HepG2 (cell line): ENCODE measurements at regions not wholly inside any gene's neighbourhood (a gene's known extent, or its start where the extent isn't known, plus 50 kb on each side); places are given as distances from the start of the nearest gene placed in this dataset.

Experiments
- ATAC-seq: fragments of 200-7000 bp; cut with Tn5 transposase; 3 replicates; pipeline ENCODE4 v1.9.1; 2020; ENCODE audit warnings: mild to moderate bottlenecking, moderate library complexity
- BruUV-seq: library from RNA; stranded (reverse); fragments of 400-500 nt; replicated peaks from 2 replicates; lab custom pipeline; 2021; lab: Mats Ljungman, UMichigan
- CTCF ChIA-PET: fragments of 300-600 bp; formaldehyde crosslinking; extraction: SDS; loops from one replicate; lab custom pipeline; 2021; ENCODE audit warnings: low total read pairs, inconsistent platforms, low intra/inter-chr PET ratio; lab: Yijun Ruan, JAX
- POLR2A ChIA-PET: fragments of 350-600 bp; sonication (Branson Sonifier 250); formaldehyde crosslinking; loops from one replicate; lab custom pipeline; 2020; ENCODE audit warnings: antibody characterized with exemption, inconsistent platforms; lab: Yijun Ruan, JAX
- DNase-seq: peaks from one replicate; pipeline ENCODE4 v3.0.0-alpha.2; 2015; ENCODE audit warnings: low spot score
- FAIRE-seq: peaks from 3 replicates; lab custom pipeline; 2011; peaks lifted over from hg19 to GRCh38; lab: Jason Lieb, UNC
- H2AFZ ChIP-seq: one replicate; pipeline ENCODE4 v1.6.1; 2011; ENCODE audit warnings: low read length, inconsistent platforms
- H3K27ac ChIP-seq: fragments of 300-600 bp; 3 replicates; pipeline ENCODE4 v1.8.0; 2011; ENCODE audit warnings: mixed run types, mild to moderate bottlenecking, mixed read lengths, low read length, inconsistent platforms; ENCODE audit not compliant: insufficient read depth; ENCODE audit errors: extremely low read length
- H3K27me3 ChIP-seq, 2 experiments: fragments of 200-600 bp in 1 of 2; 2 replicates in 1 of 2; 3 replicates in 1 of 2; pipeline versions ENCODE4 v1.6.0 to v1.8.0; 2011; ENCODE audit warnings: low read length in 2 of 2, mild to moderate bottlenecking in 2 of 2, moderate library complexity in 2 of 2, inconsistent platforms in 1 of 2; ENCODE audit not compliant: insufficient read depth in 2 of 2, control insufficient read depth in 1 of 2
- H3K36me3 ChIP-seq, 2 experiments: fragments of 200-600 bp in 1 of 2; replicated peaks in 1 of 2; 2 replicates in 1 of 2; 3 replicates in 1 of 2; pipeline versions ENCODE4 v1.5.1 to v1.8.0; 2011; ENCODE audit warnings: low read length in 2 of 2, inconsistent platforms in 1 of 2; ENCODE audit not compliant: insufficient read depth in 2 of 2, control insufficient read depth in 1 of 2
- H3K4me1 ChIP-seq: 2 replicates; pipeline ENCODE4 v1.5.1; 2012; ENCODE audit warnings: low read length, inconsistent platforms; ENCODE audit not compliant: insufficient read depth
- H3K4me2 ChIP-seq: 2 replicates; pipeline ENCODE4 v1.6.0; 2011; ENCODE audit warnings: low read depth, low read length, inconsistent platforms
- H3K4me3 ChIP-seq, 3 experiments: fragments of 200-600 bp in 1 of 3; sonication (generic), shearing (Covaris generic) in 1 of 3; replicated peaks in 1 of 3; 2 replicates each; pipeline ENCODE4 v1.5.1; 2011 to 2016; ENCODE audit warnings: low read length in 3 of 3, inconsistent platforms in 2 of 3, low read depth in 2 of 3, mild to moderate bottlenecking in 2 of 3, control low read depth in 1 of 3, mixed read lengths in 1 of 3; ENCODE audit not compliant: insufficient read depth in 1 of 3
- H3K79me2 ChIP-seq: one replicate; pipeline ENCODE4 v1.6.1; 2011; ENCODE audit warnings: low read length, inconsistent platforms; ENCODE audit not compliant: insufficient read depth
- H3K9ac ChIP-seq: 2 replicates; pipeline ENCODE4 v1.6.0; 2011; ENCODE audit warnings: mild to moderate bottlenecking, low read depth, low read length, inconsistent platforms; ENCODE audit not compliant: insufficient read depth
- H3K9me3 ChIP-seq: 2 replicates; pipeline ENCODE4 v1.5.1; 2012; ENCODE audit warnings: mild to moderate bottlenecking, low read length
- H4K20me1 ChIP-seq: 2 replicates; pipeline ENCODE4 v1.6.0; 2011; ENCODE audit warnings: inconsistent platforms, mild to moderate bottlenecking, low read length, moderate library complexity; ENCODE audit not compliant: insufficient read depth
- DMTF1 ChIP-seq: sonication (generic); formaldehyde crosslinking; IDR thresholded peaks from 2 replicates; pipeline ENCODE4 v1.4.0; 2020; ENCODE audit warnings: mild to moderate bottlenecking, missing genetic modification reagents
- PRDM4 ChIP-seq: sonication (generic); formaldehyde crosslinking; IDR thresholded peaks from 2 replicates; pipeline ENCODE4 v1.9.0; 2021; ENCODE audit warnings: missing genetic modification reagents, borderline replicate concordance
- ZNF431 ChIP-seq: sonication (generic); formaldehyde crosslinking; IDR thresholded peaks from 2 replicates; pipeline ENCODE4 v1.9.0; 2022; ENCODE audit warnings: missing genetic modification reagents, low read depth, mild to moderate bottlenecking, borderline replicate concordance
- ZNF616 ChIP-seq: sonication (generic); formaldehyde crosslinking; IDR thresholded peaks from 2 replicates; pipeline ENCODE4 v1.5.0; 2020; ENCODE audit warnings: low read depth, mild to moderate bottlenecking, missing genetic modification reagents
- WGBS: methylation state at CpG from one replicate; pipeline ENCODE4 v1.1.6; 2017; ENCODE audit warnings: low lambda C conversion rate; 5-methylcytosine and 5-hydroxymethylcytosine counted together
- in situ Hi-C: cut with HindIII; loops from 2 replicates; pipeline ENCODE4 v1.10.0; 2017; ENCODE audit warnings: low pct_unique_long_range_greater_than_20kb; ENCODE audit not compliant: extremely low pct_ligation_motif_present
- intact Hi-C: fragments of 100-400 bp; cut with micrococcal nuclease; formaldehyde crosslinking; loops from one replicate; pipeline ENCODE4 v1.10.0; 2022; ENCODE audit not compliant: unreplicated experiment

- Histone ChIP-seq H3K4me3 (no peak overlapping the region), H3K9ac (no peak overlapping the region), H3K4me1 (peaks cover 13% of the 10 kb centered on the region), H3K27ac (no peak overlapping the region), H4K20me1 (no peaks in the 10 kb centered on the region), H3K36me3 (no peaks in the 10 kb centered on the region), H3K4me2 (no peak overlapping the region), H3K79me2 (no peaks in the 10 kb centered on the region)
- FAIRE-seq (no peak), DNase-seq (no peak)
- intact Hi-C loops = no loop called here
- TF ChIP-seq PRDM4 (CRISPR knock-in tag) = no peak
- no peak for TF ChIP-seq ZNF616 (CRISPR knock-in tag)
- TF ChIP-seq DMTF1 (CRISPR knock-in tag) = no peak
- peak; percentile 74; the same call in 1 of the 2 replicates for TF ChIP-seq ZNF431 (CRISPR knock-in tag)
- TF ChIP-seq, all 625 proteins: peak for 1
- no peaks in the 10 kb centered on the region; a peak in 1 of 5 replicates for H3K27me3 ChIP-seq
- H3K9me3 ChIP-seq = peaks cover 9% of the 10 kb centered on the region; the same call in 1 of the 2 replicates
- BruUV-seq = no TSS peak
- no peak for ATAC-seq
- no peak overlapping the region for H2AFZ ChIP-seq
- CTCF ChIA-PET = no interaction called here
- 0% methylated on average over 1 of the region's 1 CpG for WGBS
- in situ Hi-C loops = no loop called here
- POLR2A ChIA-PET = no interaction called here
Observed at GRCh38 chr5:102594192-102594591, 95.4 kb upstream of the SLCO6A1 start.
